ENCODE measurements at regions not wholly inside any gene's neighbourhood (a gene's known extent, or its start where the extent isn't known, plus 50 kb on each side); places are given as distances from the start of the nearest gene placed in this dataset.

- no peak for TF ChIP-seq EZH2 (IDR thresholded peaks at IDR 0.05; ENCODE audit: insufficient read depth, low read length)
- TF ChIP-seq CTCF (IDR thresholded peaks at IDR 0.05; ENCODE audit: insufficient read depth, low read depth, low read length): no peak
Observed at GRCh38 chr3:5390221-5390620, 202.7 kb downstream of the EDEM1 start.
